ENCODE measurements at regions not wholly inside any gene's neighbourhood (a gene's known extent, or its start where the extent isn't known, plus 50 kb on each side); places are given as distances from the start of the nearest gene placed in this dataset.

DNA sequence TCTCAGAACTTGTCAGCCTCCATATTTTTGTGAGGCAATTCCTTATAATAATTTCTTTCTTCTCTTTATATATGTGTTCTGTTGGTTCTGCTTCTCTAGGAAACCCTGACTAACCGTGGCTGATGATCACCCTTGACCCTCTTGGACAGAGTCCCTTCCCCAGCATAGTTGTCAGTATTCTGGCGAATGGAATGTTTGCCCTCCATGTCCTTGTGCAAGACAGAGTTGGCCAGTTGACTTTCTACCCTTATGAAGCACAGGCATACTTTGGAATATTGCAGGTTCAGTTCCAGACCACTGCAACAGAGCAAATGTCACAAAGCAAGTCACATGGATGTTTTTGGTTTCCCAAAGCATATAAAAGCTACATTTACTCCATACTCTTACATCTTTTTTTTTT lies 297.7 kb upstream of the SHH start:
- H3K27me3 ChIP-seq (ENCODE audit: control insufficient read depth, insufficient read depth, low read length), result no peaks in the 10 kb centered on the region
- TF ChIP-seq EZH2 (IDR thresholded peaks at IDR 0.05; ENCODE audit: low read length, missing control alignments), result no peak
- TF ChIP-seq, protein P1, sequence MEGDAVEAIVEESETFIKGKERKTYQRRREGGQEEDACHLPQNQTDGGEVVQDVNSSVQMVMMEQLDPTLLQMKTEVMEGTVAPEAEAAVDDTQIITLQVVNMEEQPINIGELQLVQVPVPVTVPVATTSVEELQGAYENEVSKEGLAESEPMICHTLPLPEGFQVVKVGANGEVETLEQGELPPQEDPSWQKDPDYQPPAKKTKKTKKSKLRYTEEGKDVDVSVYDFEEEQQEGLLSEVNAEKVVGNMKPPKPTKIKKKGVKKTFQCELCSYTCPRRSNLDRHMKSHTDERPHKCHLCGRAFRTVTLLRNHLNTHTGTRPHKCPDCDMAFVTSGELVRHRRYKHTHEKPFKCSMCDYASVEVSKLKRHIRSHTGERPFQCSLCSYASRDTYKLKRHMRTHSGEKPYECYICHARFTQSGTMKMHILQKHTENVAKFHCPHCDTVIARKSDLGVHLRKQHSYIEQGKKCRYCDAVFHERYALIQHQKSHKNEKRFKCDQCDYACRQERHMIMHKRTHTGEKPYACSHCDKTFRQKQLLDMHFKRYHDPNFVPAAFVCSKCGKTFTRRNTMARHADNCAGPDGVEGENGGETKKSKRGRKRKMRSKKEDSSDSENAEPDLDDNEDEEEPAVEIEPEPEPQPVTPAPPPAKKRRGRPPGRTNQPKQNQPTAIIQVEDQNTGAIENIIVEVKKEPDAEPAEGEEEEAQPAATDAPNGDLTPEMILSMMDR (conservative IDR thresholded peaks at IDR 0.05 in 1 of 2, IDR thresholded peaks at IDR 0.05 in 1 of 2; ENCODE audit: low read depth in 1 of 2, low read length in 2 of 2), result no peak

DNA sequence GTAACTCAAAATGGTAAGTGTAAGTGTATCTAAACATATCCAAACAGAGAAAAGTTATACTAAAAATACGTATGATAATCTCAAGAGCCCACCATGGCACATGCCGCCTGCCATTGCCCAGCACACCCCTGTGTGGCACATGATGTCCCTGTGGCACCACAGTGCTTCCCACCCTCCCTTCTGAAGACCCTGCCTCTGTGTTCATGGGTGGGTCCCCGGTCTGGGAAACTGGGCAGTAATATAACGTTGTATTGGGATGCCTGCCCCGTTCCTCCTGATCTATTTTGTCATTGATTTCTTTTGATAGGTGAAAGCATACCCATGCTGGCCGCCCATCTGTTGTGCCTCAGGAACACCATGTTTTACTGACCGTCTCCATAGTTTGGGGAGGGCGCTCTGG lies 296.8 kb upstream of the SHH start:
- no peaks in the 10 kb centered on the region for H3K4me1 ChIP-seq (ENCODE audit: control insufficient read depth, extremely low read depth, insufficient read depth, low read length)
- no peak overlapping the region for H3K4me3 ChIP-seq (replicated peaks in 1 of 4; ENCODE audit: control extremely low read depth in 1 of 4, insufficient read depth in 1 of 4, low read depth in 3 of 4, low read length in 4 of 4)
- TF ChIP-seq, protein P1 (conservative IDR thresholded peaks at IDR 0.05 in 1 of 2, IDR thresholded peaks at IDR 0.05 in 1 of 2; ENCODE audit: low read depth in 1 of 2, low read length in 2 of 2), result no peak
- TF ChIP-seq EZH2 (IDR thresholded peaks at IDR 0.05; ENCODE audit: low read length, missing control alignments), result no peak
- no peaks in the 10 kb centered on the region for H3K27me3 ChIP-seq (ENCODE audit: control insufficient read depth, insufficient read depth, low read length)
- no peak for DNase-seq (ENCODE audit: low read depth in 2 of 2)
- H3K79me2 ChIP-seq (ENCODE audit: control insufficient read depth, insufficient read depth, low read length), result no peaks in the 10 kb centered on the region
- H4K20me1 ChIP-seq (ENCODE audit: control insufficient read depth, extremely low read depth, insufficient read depth, low read length), result no peaks in the 10 kb centered on the region
- no peaks in the 10 kb centered on the region for H3K36me3 ChIP-seq (ENCODE audit: control insufficient read depth, insufficient read depth, low read length)
- no peaks in the 10 kb centered on the region for H3K9me3 ChIP-seq (ENCODE audit: control insufficient read depth, insufficient read depth, low read depth, low read length)
- no peak overlapping the region for H3K27ac ChIP-seq (ENCODE audit: insufficient read depth, low read length)
- no peak overlapping the region for H3K9ac ChIP-seq (ENCODE audit: insufficient read depth, low read length)
- no peak overlapping the region for H2AFZ ChIP-seq (ENCODE audit: low read length)
- no peak overlapping the region for H3K4me2 ChIP-seq (ENCODE audit: extremely low read depth, insufficient read depth, low read length)

More for the DNA sequence above, 297.7 kb upstream of the SHH start:
- Histone ChIP-seq H3K4me1 (ENCODE audit: control insufficient read depth, extremely low read depth, insufficient read depth, low read length) (no peaks in the 10 kb centered on the region), H3K4me3 (replicated peaks in 1 of 4; ENCODE audit: control extremely low read depth in 1 of 4, insufficient read depth in 1 of 4, low read depth in 3 of 4, low read length in 4 of 4) (no peak overlapping the region), H2AFZ (ENCODE audit: low read length) (no peak overlapping the region), H3K9ac (ENCODE audit: insufficient read depth, low read length) (no peak overlapping the region), H3K79me2 (ENCODE audit: control insufficient read depth, insufficient read depth, low read length) (no peaks in the 10 kb centered on the region), H3K4me2 (ENCODE audit: extremely low read depth, insufficient read depth, low read length) (no peak overlapping the region), H4K20me1 (ENCODE audit: control insufficient read depth, extremely low read depth, insufficient read depth, low read length) (no peaks in the 10 kb centered on the region), H3K9me3 (ENCODE audit: control insufficient read depth, insufficient read depth, low read depth, low read length) (no peaks in the 10 kb centered on the region), H3K36me3 (ENCODE audit: control insufficient read depth, insufficient read depth, low read length) (no peaks in the 10 kb centered on the region), H3K27ac (ENCODE audit: insufficient read depth, low read length) (no peak overlapping the region)
- DNase-seq (ENCODE audit: low read depth in 2 of 2), result no peak

DNA sequence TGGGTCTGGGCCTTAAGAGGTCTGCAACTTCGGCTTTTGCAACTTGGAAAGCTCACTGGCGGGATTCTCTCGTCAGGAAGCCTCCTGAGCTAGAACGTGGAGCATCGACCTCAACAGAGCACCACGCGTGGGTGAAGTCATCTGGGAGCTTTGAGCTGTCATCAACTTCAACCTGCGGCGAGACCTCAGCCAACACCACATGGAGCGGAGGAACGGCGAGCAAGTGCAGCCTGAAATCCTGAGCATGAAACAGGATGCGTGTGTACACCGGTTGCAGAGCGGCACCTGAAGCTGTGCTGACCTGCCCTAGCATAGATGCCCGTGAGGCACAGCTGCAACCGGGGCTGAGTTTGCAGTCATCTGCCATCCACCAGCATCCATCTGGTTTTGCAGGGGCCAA lies 295.7 kb upstream of the SHH start:
- H3K4me3 ChIP-seq (replicated peaks in 1 of 4; ENCODE audit: control extremely low read depth in 1 of 4, insufficient read depth in 1 of 4, low read depth in 3 of 4, low read length in 4 of 4), result no peak overlapping the region
- no peak for DNase-seq (ENCODE audit: low read depth in 2 of 2)
- H3K4me2 ChIP-seq (ENCODE audit: extremely low read depth, insufficient read depth, low read length), result no peak overlapping the region
- H3K27me3 ChIP-seq (ENCODE audit: control insufficient read depth, insufficient read depth, low read length), result no peaks in the 10 kb centered on the region
- H3K9ac ChIP-seq (ENCODE audit: insufficient read depth, low read length), result no peak overlapping the region
- no peaks in the 10 kb centered on the region for H3K36me3 ChIP-seq (ENCODE audit: control insufficient read depth, insufficient read depth, low read length)
- H2AFZ ChIP-seq (ENCODE audit: low read length), result no peak overlapping the region
- no peak overlapping the region for H3K27ac ChIP-seq (ENCODE audit: insufficient read depth, low read length)
- no peaks in the 10 kb centered on the region for H3K79me2 ChIP-seq (ENCODE audit: control insufficient read depth, insufficient read depth, low read length)
- no peaks in the 10 kb centered on the region for H4K20me1 ChIP-seq (ENCODE audit: control insufficient read depth, extremely low read depth, insufficient read depth, low read length)
- no peaks in the 10 kb centered on the region for H3K9me3 ChIP-seq (ENCODE audit: control insufficient read depth, insufficient read depth, low read depth, low read length)
- no peak for TF ChIP-seq EZH2 (IDR thresholded peaks at IDR 0.05; ENCODE audit: low read length, missing control alignments)
- TF ChIP-seq, protein P1 (conservative IDR thresholded peaks at IDR 0.05 in 1 of 2, IDR thresholded peaks at IDR 0.05 in 1 of 2; ENCODE audit: low read depth in 1 of 2, low read length in 2 of 2), result no peak
- no peaks in the 10 kb centered on the region for H3K4me1 ChIP-seq (ENCODE audit: control insufficient read depth, extremely low read depth, insufficient read depth, low read length)
